ENCODE measurements at regions not wholly inside any gene's neighbourhood (a gene's known extent, or its start where the extent isn't known, plus 50 kb on each side); places are given as distances from the start of the nearest gene placed in this dataset.

DNA sequence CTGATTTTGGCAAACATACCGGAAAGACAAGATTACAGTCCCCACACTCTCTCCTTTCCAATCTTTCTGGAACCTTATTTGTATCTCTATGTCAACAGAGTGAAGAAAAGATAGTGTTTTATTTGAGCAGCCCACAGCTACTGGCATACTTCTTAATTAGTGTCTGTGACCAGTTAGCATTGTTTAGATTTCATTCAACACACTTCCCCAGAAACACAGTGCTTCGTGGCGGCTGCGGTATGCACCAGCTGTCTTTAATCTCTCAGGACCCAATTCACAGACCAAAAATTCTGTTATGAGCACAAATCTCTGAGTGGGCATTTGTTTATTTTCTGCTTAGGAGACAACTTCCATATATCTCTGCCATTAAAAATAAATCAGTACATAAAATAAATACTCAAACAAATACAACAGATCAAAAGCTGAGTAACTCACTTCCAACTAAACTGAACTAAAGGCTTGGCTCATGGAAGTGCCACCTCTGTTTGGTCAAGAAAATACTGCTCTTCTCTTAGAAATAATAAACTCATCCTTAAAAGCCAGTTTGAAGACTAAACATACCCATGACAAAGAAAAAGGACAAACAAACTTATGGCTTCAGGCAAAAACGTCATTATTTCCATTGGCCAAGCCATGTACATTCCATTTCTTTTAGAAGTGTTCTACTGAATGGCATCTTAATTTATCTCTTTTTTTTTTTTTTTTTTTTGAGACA lies 392.4 kb downstream of the TXNL1 start:
- no peak for DNase-seq
- WGBS, 2 donors, result 35% methylated on average over 5 of the region's 5 CpGs
- intact Hi-C loops (cut with DNase I), result no loop called here
- H3K4me3 ChIP-seq, result no peak overlapping the region
- H3K4me1 ChIP-seq, result peaks cover 0 to 18% (median 5%) of the 10 kb centered on the region in 4 donors
- no peaks in the 10 kb centered on the region for H3K36me3 ChIP-seq
- TF ChIP-seq CTCF (IDR thresholded peaks at IDR 0.05), result no peak
- no peak for TF ChIP-seq POLR2A (IDR thresholded peaks at IDR 0.05)
- TF ChIP-seq POLR2AphosphoS5 (IDR thresholded peaks at IDR 0.05), result no peak
- TF ChIP-seq EP300 (IDR thresholded peaks at IDR 0.05), result no peak
- no peaks in the 10 kb centered on the region for H3K27me3 ChIP-seq
- peak overlapping the region in 1 of 4 donors; percentile 43 for H3K27ac ChIP-seq
- peaks cover 0 to 2% (median 0%) of the 10 kb centered on the region in 4 donors for H3K9me3 ChIP-seq

DNA sequence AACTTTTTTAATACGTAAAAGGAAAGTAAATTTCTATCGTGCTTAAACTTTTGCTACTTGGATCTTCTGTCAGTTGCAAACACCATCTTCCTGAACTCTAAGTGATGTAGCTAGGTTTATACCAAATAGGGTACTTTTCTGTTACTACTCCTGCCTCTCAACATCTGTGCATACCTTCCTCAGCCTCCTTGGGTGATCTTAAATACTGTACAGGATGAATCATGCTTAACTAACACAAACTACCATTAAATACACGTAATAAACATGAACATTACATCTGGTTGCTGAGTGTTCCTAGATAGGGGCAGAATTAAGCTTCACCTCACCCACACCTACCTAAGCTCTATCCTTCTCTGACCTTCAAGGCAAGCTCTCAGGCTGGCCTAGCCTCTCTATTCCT lies 398.0 kb downstream of the TXNL1 start:
- Histone ChIP-seq H3K36me3 (no peaks in the 10 kb centered on the region), H3K9me3 (no peaks in the 10 kb centered on the region), H3K4me3 (no peak overlapping the region), H3K27me3 (no peaks in the 10 kb centered on the region), H3K27ac (no peak overlapping the region), H3K4me1 (peaks cover 0 to 2% (median under 1%) of the 10 kb centered on the region in 4 donors)
- no peak for TF ChIP-seq CTCF (IDR thresholded peaks at IDR 0.05)
- no peak for TF ChIP-seq POLR2AphosphoS5 (IDR thresholded peaks at IDR 0.05)
- no peak for TF ChIP-seq POLR2A (IDR thresholded peaks at IDR 0.05)
- no peak for TF ChIP-seq EP300 (IDR thresholded peaks at IDR 0.05)
- WGBS, 2 donors, result 76 to 95% methylated on average over 3 of the region's 3 CpGs
- DNase-seq, result no peak
- intact Hi-C loops (cut with DNase I), result no loop called here

DNA sequence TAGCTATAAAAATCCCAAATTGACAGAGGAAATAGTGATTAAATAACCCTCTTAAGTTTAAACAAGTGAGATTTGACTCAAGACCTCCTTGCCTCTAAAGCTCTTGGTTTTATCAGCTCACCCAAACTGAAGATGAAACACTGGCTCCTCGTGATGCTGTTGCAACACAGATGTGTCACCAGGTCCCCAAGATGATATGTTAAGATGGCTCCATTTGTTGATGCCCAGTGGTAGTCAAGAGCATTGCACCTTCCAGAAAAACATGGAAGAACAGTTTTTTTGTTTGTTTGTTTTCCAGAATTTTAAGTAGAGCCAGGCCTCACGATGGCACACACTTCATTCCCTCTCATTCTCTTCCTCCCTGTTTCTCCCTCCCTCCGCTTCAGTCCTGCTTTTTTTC lies 399.8 kb downstream of the TXNL1 start:
- Histone ChIP-seq H3K27me3 (no peaks in the 10 kb centered on the region), H3K36me3 (no peaks in the 10 kb centered on the region), H3K4me3 (no peak overlapping the region), H3K4me1 (peaks cover 0 to 7% (median 5%) of the 10 kb centered on the region in 4 donors), H3K9me3 (no peaks in the 10 kb centered on the region), H3K27ac (no peak overlapping the region)
- TF ChIP-seq POLR2AphosphoS5 (IDR thresholded peaks at IDR 0.05), result no peak
- no peak for TF ChIP-seq CTCF (IDR thresholded peaks at IDR 0.05)
- TF ChIP-seq EP300 (IDR thresholded peaks at IDR 0.05), result no peak
- 82 to 91% methylated on average over 3 of the region's 3 CpGs for WGBS, 2 donors
- no peak for DNase-seq
- intact Hi-C loops (cut with DNase I), result no loop called here

DNA sequence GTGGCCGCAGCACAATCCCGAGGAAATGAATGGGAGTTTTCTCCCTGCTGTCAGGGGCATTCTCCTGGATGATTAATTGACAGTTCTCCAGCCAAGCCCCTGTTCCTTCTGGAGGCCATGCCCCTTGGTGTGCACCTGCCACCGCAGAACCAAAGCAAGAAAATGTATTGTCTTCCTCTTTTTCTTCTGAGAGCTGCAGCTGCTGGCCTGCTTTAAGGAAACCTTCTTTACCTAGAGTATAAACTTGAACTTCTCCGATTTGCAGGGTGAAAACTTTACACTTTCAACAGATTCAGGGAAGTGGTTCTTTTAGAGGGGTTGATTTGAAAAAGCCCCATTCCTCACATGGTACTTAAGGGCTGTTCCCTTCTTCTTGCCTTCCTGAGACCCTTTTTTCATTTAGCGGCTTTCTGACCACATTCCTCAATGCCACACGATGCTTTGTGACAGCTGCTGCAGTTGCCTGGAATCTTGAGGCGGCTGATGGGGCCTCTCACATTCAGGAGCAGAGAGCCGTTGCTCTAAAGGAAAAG lies 402.8 kb downstream of the TXNL1 start:
- 25 to 43% methylated on average over 8 of the region's 8 CpGs for WGBS, 2 donors
- no peaks in the 10 kb centered on the region for H3K36me3 ChIP-seq
- H3K4me3 ChIP-seq, result no peak overlapping the region
- intact Hi-C loops (cut with DNase I), result no loop called here
- H3K27me3 ChIP-seq, result no peaks in the 10 kb centered on the region
- H3K9me3 ChIP-seq, result no peaks in the 10 kb centered on the region
- peaks cover 0 to 7% (median 6%) of the 10 kb centered on the region in 4 donors for H3K4me1 ChIP-seq
- TF ChIP-seq POLR2A (IDR thresholded peaks at IDR 0.05) (no peak), CTCF (IDR thresholded peaks at IDR 0.05) (no peak), EP300 (IDR thresholded peaks at IDR 0.05) (no peak), POLR2AphosphoS5 (IDR thresholded peaks at IDR 0.05) (no peak)
- H3K27ac ChIP-seq, result no peak overlapping the region
- no peak for DNase-seq

Measured in sigmoid colon (tissue), 6 donors.